D721Med (cell line): ENCODE measurements at regions not wholly inside any gene's neighbourhood (a gene's known extent, or its start where the extent isn't known, plus 50 kb on each side); places are given as distances from the start of the nearest gene placed in this dataset.

Experiments used
- DNase-seq: peaks from one replicate; pipeline ENCODE4 v3.0.0; 2011; ENCODE audit warnings: low spot score; ENCODE audit not compliant: insufficient read length
- FAIRE-seq: peaks from 2 replicates; lab custom pipeline; 2011; peaks lifted over from hg19 to GRCh38; lab: Jason Lieb, UNC
- CTCF ChIP-seq: IDR thresholded peaks from 2 replicates; pipeline ENCODE4 v1.5.1; 2012; ENCODE audit warnings: mild to moderate bottlenecking, control low read depth; ENCODE audit not compliant: insufficient read depth; ENCODE audit errors: missing control alignments

DNA sequence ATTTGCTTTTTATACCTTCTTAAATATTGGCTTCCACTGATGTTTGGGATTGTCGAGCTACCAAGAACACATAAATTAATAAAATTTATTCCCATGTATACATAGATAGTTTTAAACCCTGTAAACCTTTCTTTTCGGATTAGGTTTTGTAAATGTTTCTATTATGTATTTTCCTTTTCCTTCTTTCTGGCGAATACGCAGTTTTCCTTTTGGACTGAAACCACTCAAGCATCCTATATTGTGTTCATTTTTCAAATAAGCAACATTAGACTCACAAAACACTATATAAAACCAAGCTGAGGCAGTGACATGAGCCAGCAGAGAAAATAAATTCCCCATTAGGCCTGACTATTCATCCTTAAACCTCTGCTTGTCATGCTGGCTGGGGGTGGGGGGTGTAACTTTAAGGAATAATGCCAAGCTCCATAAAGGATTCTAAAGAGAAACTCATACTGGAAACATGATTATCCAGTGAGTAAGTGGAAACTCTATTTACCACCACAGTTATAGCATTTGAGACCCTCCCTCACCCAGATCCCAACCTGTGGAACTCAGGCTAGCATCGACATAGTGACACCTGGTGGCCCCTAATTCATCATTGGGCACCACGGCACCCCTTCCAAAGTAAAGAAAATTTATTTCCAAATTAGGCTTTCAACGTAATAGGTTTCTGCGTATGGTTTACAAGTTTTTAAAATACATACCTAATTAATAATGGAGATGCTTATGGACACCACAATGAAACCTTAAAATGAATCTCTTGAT, 86.5 kb upstream of the CELF2 start:
- DNase-seq = no peak
- no peak for FAIRE-seq
- peak; percentile 6 for TF ChIP-seq CTCF

DNA sequence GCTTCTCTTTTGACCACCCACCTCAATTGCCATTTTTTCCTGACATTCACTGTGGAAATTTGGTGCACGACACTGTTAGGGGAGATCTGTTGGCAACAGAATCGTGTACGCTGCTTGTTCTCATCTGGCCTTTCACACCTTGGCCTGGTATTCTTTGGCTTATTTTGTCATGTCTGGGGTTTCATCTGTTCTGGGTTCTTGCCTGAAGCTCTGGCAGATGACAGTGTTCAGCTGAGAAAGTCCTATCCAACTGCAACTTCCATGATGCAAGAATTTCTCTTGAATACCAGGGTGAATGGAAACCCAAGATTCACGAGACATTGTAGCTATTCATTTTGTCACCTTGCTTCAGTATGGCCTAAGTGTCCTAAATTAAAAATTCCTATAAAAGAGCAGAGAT, 82.6 kb upstream of the CELF2 start:
- no peak for FAIRE-seq
- TF ChIP-seq CTCF = no peak
- no peak for DNase-seq

DNA sequence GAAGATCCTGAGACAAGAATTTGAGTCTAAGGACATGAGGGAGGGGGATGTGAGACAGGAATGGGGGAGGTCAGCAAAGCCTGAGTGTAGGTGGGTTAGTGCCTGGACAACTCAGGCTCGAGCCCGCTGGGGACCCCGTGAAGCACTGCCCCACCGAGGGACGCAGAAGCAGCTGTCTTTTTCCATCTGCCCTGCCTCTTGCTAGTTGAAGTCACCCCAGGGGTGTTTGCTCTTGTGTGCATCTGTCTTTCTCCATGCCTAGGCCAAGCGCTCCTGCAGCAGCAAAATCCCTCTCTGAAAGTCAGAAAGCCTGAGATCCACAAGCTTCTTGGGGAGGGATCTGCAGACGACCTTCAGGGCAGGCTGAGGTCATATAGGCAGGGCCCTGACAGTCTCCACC, 79.0 kb upstream of the CELF2 start:
- FAIRE-seq = no peak
- no peak for TF ChIP-seq CTCF
- DNase-seq = no peak

GRCh38 chr10:10941127-10941730, 76.4 kb upstream of the CELF2 start:
- no peak for TF ChIP-seq CTCF
- FAIRE-seq (no peak), DNase-seq (no peak)

GRCh38 chr10:10942441-10942840, 75.2 kb upstream of the CELF2 start:
- FAIRE-seq = no peak
- no peak for DNase-seq
- no peak for TF ChIP-seq CTCF

- FAIRE-seq (no peak), DNase-seq (no peak)
- TF ChIP-seq CTCF = no peak
These were observed 71.6 kb upstream of the CELF2 start for GRCh38 chr10:10946081-10946480.

GRCh38 chr10:10946801-10947200, 70.9 kb upstream of the CELF2 start:
- no peak for FAIRE-seq
- TF ChIP-seq CTCF = no peak
- DNase-seq = no peak
